ENCODE measurements at regions not wholly inside any gene's neighbourhood (a gene's known extent, or its start where the extent isn't known, plus 50 kb on each side); places are given as distances from the start of the nearest gene placed in this dataset.

- POLR2A ChIA-PET (ENCODE audit: unreplicated experiment), result no interaction called here
- Histone ChIP-seq H3K9me1 (ENCODE audit: insufficient read depth, low read length) (no peaks in the 10 kb centered on the region; the same call in 1 of the 2 replicates), H4K20me1 (ENCODE audit: insufficient read depth, low read length) (no peaks in the 10 kb centered on the region), H3K9me3 (ENCODE audit: control insufficient read depth, insufficient read depth, low read length) (no peaks in the 10 kb centered on the region), H2AFZ (replicated peaks; ENCODE audit: low read length, poor library complexity) (no peak overlapping the region), H3K4me2 (ENCODE audit: low read depth, low read length) (no peak overlapping the region), H4K8ac (ENCODE audit: low read depth in 2 of 2, low read length in 2 of 2) (no peak overlapping the region), H2AK9ac (replicated peaks; ENCODE audit: low read depth, low read length, poor library complexity) (no peak overlapping the region), H3K79me1 (ENCODE audit: low read depth in 1 of 2, low read length in 2 of 2) (no peaks in the 10 kb centered on the region), H3K27me3 (ENCODE audit: control insufficient read depth, insufficient read depth, low read length) (no peaks in the 10 kb centered on the region), H3K56ac (ENCODE audit: extremely low read depth, insufficient read depth, low read length) (no peak overlapping the region), H2BK15ac (ENCODE audit: low read depth, low read length) (no peak overlapping the region), H2AK5ac (ENCODE audit: low read depth, low read length) (no peak overlapping the region), H3K4me1 (ENCODE audit: control insufficient read depth, insufficient read depth, low read length) (no peaks in the 10 kb centered on the region), H2BK20ac (ENCODE audit: low read depth, low read length) (no peak overlapping the region), H2BK5ac (ENCODE audit: low read depth, low read length, poor library complexity, severe bottlenecking) (no peak overlapping the region), H3K36me3 (ENCODE audit: control insufficient read depth, insufficient read depth, low read length) (peaks cover 22% of the 10 kb centered on the region), H3K18ac (ENCODE audit: low read depth, low read length) (no peak overlapping the region), H4K91ac (ENCODE audit: insufficient read depth, low read depth, low read length) (no peak overlapping the region), H3K9ac (ENCODE audit: low read depth, low read length) (no peak overlapping the region), H3K4me3 (ENCODE audit: insufficient read depth, low read depth, low read length) (no peak overlapping the region), H3K27ac (ENCODE audit: insufficient read depth, low read length) (no peak overlapping the region), H4K5ac (ENCODE audit: low read depth, low read length) (no peak overlapping the region), H3K23ac (ENCODE audit: low read depth, low read length) (no peak overlapping the region), H3K14ac (replicated peaks; ENCODE audit: low read depth, low read length) (no peak overlapping the region), H2BK120ac (ENCODE audit: low read depth, low read length) (no peak overlapping the region), H3K4ac (ENCODE audit: low read depth, low read length) (no peak overlapping the region)
- 100% methylated on average over 3 of the region's 12 CpGs; no CpG with 5 or more reads in 1 of the 2 experiments for WGBS, 2 experiments (ENCODE audit: extremely low coverage in 2 of 2, insufficient read length in 1 of 2)
- DNase-seq (no peak), ATAC-seq (ENCODE audit: low read depth) (no peak)
- dilution Hi-C loops (cut with HindIII; ENCODE audit: low sequenced_read_pairs, unreplicated experiment) (no loop called here), in situ Hi-C loops (cut with MboI; ENCODE audit: low sequenced_read_pairs) (no loop called here), intact Hi-C loops (cut with micrococcal nuclease) (no loop called here)
- TF ChIP-seq USF2 (IDR thresholded peaks at IDR 0.05; ENCODE audit: low read depth, low read length) (no peak), CEBPB (IDR thresholded peaks at IDR 0.05; ENCODE audit: low read depth, low read length) (no peak), FOS (IDR thresholded peaks at IDR 0.05; ENCODE audit: low read depth, low read length) (no peak), MAFK (IDR thresholded peaks at IDR 0.05; ENCODE audit: low read depth, low read length) (no peak), SMC3 (IDR thresholded peaks at IDR 0.05; ENCODE audit: low read depth, low read length) (no peak)
- BruUV-seq (replicated peaks), result no TSS peak
- CTCF ChIA-PET, result no interaction called here
These were observed 231.1 kb downstream of the SIPA1L2 start for GRCh38 chr1:232398823-232399222.

All from IMR-90 (cell line).